A549 (cell line): ENCODE measurements at regions not wholly inside any gene's neighbourhood (a gene's known extent, or its start where the extent isn't known, plus 50 kb on each side); places are given as distances from the start of the nearest gene placed in this dataset.

ENCODE experiments used
- ATAC-seq, 2 experiments: fragments of 200-7000 bp in 1 of 2; fragments of >200 bp in 1 of 2; cut with Nextera tagmentation in 1 of 2; cut with Tn5 transposase in 1 of 2; 3 replicates each; pipeline versions ENCODE4 v1.8.0 to v1.9.1; 2018 to 2020; ENCODE audit warnings: mild to moderate bottlenecking in 1 of 2, moderate library complexity in 1 of 2
- CTCF ChIA-PET: fragments of 300-600 bp; sonication (Branson Sonifier 250); formaldehyde crosslinking; extraction: SDS; loops from one replicate; lab custom pipeline; 2021; ENCODE audit warnings: antibody characterized with exemption, inconsistent platforms; lab: Yijun Ruan, JAX
- POLR2A ChIA-PET: fragments of 350-600 bp; formaldehyde crosslinking; extraction: SDS; loops from one replicate; lab custom pipeline; 2021; ENCODE audit warnings: antibody characterized with exemption, inconsistent platforms; lab: Yijun Ruan, JAX
- DNase-seq, 2 experiments: peaks; one replicate each; pipeline versions ENCODE4 v3.0.0 to v3.0.0-alpha.2; 2011 to 2016; ENCODE audit warnings: low read depth in 1 of 2, low spot score in 1 of 2
- FAIRE-seq: peaks from 2 replicates; lab custom pipeline; 2011; peaks lifted over from hg19 to GRCh38; lab: Jason Lieb, UNC
- H3K27ac ChIP-seq, 2 experiments: fragments of >200 bp; sonication (Bioruptor Twin); formaldehyde crosslinking; 3 replicates each; pipeline ENCODE4 v1.5.1; 2016 to 2017
- H3K4me1 ChIP-seq: fragments of >200 bp; sonication (Bioruptor Twin); formaldehyde crosslinking; 3 replicates; pipeline ENCODE4 v1.6.1; 2016
- H3K4me2 ChIP-seq: fragments of >200 bp; sonication (Bioruptor Twin); formaldehyde crosslinking; 3 replicates; pipeline ENCODE4 v1.6.1; 2016
- H3K4me3 ChIP-seq: fragments of >200 bp; sonication (Bioruptor Twin); formaldehyde crosslinking; 3 replicates; pipeline ENCODE4 v1.5.1; 2016
- H3K9me3 ChIP-seq: fragments of >200 bp; sonication (Bioruptor Twin); formaldehyde crosslinking; 3 replicates; pipeline ENCODE4 v1.6.1; 2016
- BHLHE40 ChIP-seq: IDR thresholded peaks from 2 replicates; pipeline ENCODE4 v1.6.1; 2012; ENCODE audit warnings: low read depth, low read length, inconsistent platforms
- CBX2 ChIP-seq: fragments of 200-600 bp; sonication (generic); IDR thresholded peaks from 2 replicates; pipeline ENCODE4 v1.6.1; 2016; ENCODE audit warnings: low read depth, mild to moderate bottlenecking, borderline replicate concordance
- CEBPB ChIP-seq, 2 experiments: fragments of >200 bp in 1 of 2; sonication (Bioruptor Twin) in 1 of 2; formaldehyde crosslinking in 1 of 2; IDR thresholded peaks; 2 replicates each; pipeline ENCODE4 v1.6.1; 2012 to 2016
- CHD4 ChIP-seq: fragments of 200-600 bp; sonication (generic); IDR thresholded peaks from 2 replicates; pipeline ENCODE4 v1.6.1; 2016; ENCODE audit warnings: antibody characterized with exemption, mild to moderate bottlenecking, borderline replicate concordance
- E2F6 ChIP-seq: IDR thresholded peaks from 2 replicates; pipeline ENCODE4 v1.6.1; 2012; ENCODE audit warnings: low read depth, borderline replicate concordance
- EHMT2 ChIP-seq: fragments of 200-600 bp; sonication (generic); IDR thresholded peaks from 2 replicates; pipeline ENCODE4 v1.6.1; 2016; ENCODE audit warnings: antibody characterized with exemption, low read depth, mild to moderate bottlenecking, moderate library complexity
- ELK1 ChIP-seq: fragments of 150-350 bp; IDR thresholded peaks from 2 replicates; pipeline ENCODE4 v1.6.1; 2014; ENCODE audit warnings: low read depth, mild to moderate bottlenecking, low read length
- FOSB ChIP-seq: fragments of 250-450 bp; sonication (Bioruptor Pico); IDR thresholded peaks from 2 replicates; pipeline ENCODE4 v1.5.0; 2020; ENCODE audit warnings: mild to moderate bottlenecking, moderate library complexity
- FOSL2 ChIP-seq, 2 experiments: fragments of 450-650 bp in 1 of 2; fragments of >200 bp in 1 of 2; sonication (Bioruptor Twin) in 1 of 2; formaldehyde crosslinking; IDR thresholded peaks; 2 replicates each; pipeline versions ENCODE4 v1.5.0 to v1.6.1; 2016 to 2020; ENCODE audit warnings: mild to moderate bottlenecking in 1 of 2, moderate library complexity in 1 of 2
- FOXS1 ChIP-seq: fragments of 250-450 bp; sonication (Bioruptor Pico); IDR thresholded peaks from 2 replicates; pipeline ENCODE4 v1.5.0; 2020; ENCODE audit warnings: mild to moderate bottlenecking, moderate library complexity
- HEYL ChIP-seq: fragments of 250-450 bp; sonication (Bioruptor Pico); IDR thresholded peaks from 2 replicates; pipeline ENCODE4 v1.8.0; 2021; ENCODE audit warnings: mild to moderate bottlenecking, moderate library complexity
- HOXB5 ChIP-seq: fragments of 250-450 bp; sonication (Bioruptor Pico); IDR thresholded peaks from 2 replicates; pipeline ENCODE4 v1.5.0; 2020; ENCODE audit warnings: mild to moderate bottlenecking, moderate library complexity
- JUN ChIP-seq, 2 experiments: fragments of >200 bp; sonication (Bioruptor Twin); formaldehyde crosslinking; IDR thresholded peaks; 2 replicates in 1 of 2; 3 replicates in 1 of 2; pipeline ENCODE4 v1.6.1; 2016 to 2017
- JUNB ChIP-seq: fragments of >200 bp; sonication (Bioruptor Twin); formaldehyde crosslinking; IDR thresholded peaks from 2 replicates; pipeline ENCODE4 v1.6.1; 2016
- KDM5A ChIP-seq: fragments of 200-600 bp; sonication (generic); IDR thresholded peaks from 2 replicates; pipeline ENCODE4 v1.6.1; 2016; ENCODE audit warnings: antibody characterized with exemption, mild to moderate bottlenecking
- MYC ChIP-seq: IDR thresholded peaks from 2 replicates; pipeline ENCODE4 v1.6.1; 2012; ENCODE audit warnings: mild to moderate bottlenecking, inconsistent platforms, low read length, improper control_type of control experiment, borderline replicate concordance
- NFE2L2 ChIP-seq: fragments of 150-350 bp; conservative IDR thresholded peaks from 2 replicates; pipeline ENCODE4 v1.6.1; 2014; ENCODE audit warnings: low read length
- NPAS2 ChIP-seq: fragments of 250-450 bp; sonication (Bioruptor Pico); IDR thresholded peaks from 2 replicates; pipeline ENCODE4 v1.8.0; 2022; ENCODE audit warnings: mild to moderate bottlenecking, moderate library complexity, borderline replicate concordance
- NR3C1 ChIP-seq: fragments of >200 bp; sonication (Bioruptor Twin); formaldehyde crosslinking; IDR thresholded peaks from 3 replicates; pipeline ENCODE4 v1.6.1; 2017
- POLR2A ChIP-seq: IDR thresholded peaks from 2 replicates; pipeline ENCODE4 v1.6.1; 2012; ENCODE audit warnings: mild to moderate bottlenecking, low read length
- POLR2AphosphoS2 ChIP-seq: conservative IDR thresholded peaks from 2 replicates; pipeline ENCODE4 v1.6.1; 2012; ENCODE audit warnings: low read length, improper control_type of control experiment, inconsistent platforms
- RCOR1 ChIP-seq: fragments of 150-350 bp; IDR thresholded peaks from 2 replicates; pipeline ENCODE4 v1.6.1; 2014; ENCODE audit warnings: antibody characterized with exemption, low read length, low read depth
- REST ChIP-seq: fragments of 200-600 bp; sonication (generic); IDR thresholded peaks from 2 replicates; pipeline ENCODE4 v1.6.1; 2016; ENCODE audit warnings: antibody characterized with exemption, mild to moderate bottlenecking, moderate library complexity
- RNF2 ChIP-seq: fragments of 200-600 bp; sonication (generic); IDR thresholded peaks from 2 replicates; pipeline ENCODE4 v1.6.1; 2016; ENCODE audit warnings: low read depth, mild to moderate bottlenecking, antibody characterized with exemption, moderate library complexity, borderline replicate concordance
- USF2 ChIP-seq: fragments of 450-650 bp; IDR thresholded peaks from 2 replicates; pipeline ENCODE4 v1.6.1; 2014; ENCODE audit warnings: antibody characterized with exemption
- ZC3H11A ChIP-seq: fragments of 450-650 bp; IDR thresholded peaks from 2 replicates; pipeline ENCODE4 v1.6.1; 2014; ENCODE audit warnings: antibody characterized with exemption, mild to moderate bottlenecking
- ZSCAN20 ChIP-seq: fragments of 250-450 bp; sonication (Bioruptor Pico); IDR thresholded peaks from 2 replicates; pipeline ENCODE4 v1.8.0; 2022; ENCODE audit warnings: mild to moderate bottlenecking, moderate library complexity
- WGBS: methylation state at CpG from one replicate; pipeline ENCODE4 v1.1.6; 2017; ENCODE audit errors: missing lambda C conversion rate; 5-methylcytosine and 5-hydroxymethylcytosine counted together
- TF ChIP-seq, protein P1 (sequence below): fragments of >200 bp; sonication (Bioruptor Twin); formaldehyde crosslinking; IDR thresholded peaks from 3 replicates; pipeline ENCODE4 v1.6.1; 2016

GRCh38 chr16:56050916-56051315 is 140.4 kb upstream of the GNAO1 start:
- no peak for FAIRE-seq
- WGBS: 67% methylated on average over 4 of the region's 4 CpGs
- CTCF ChIA-PET: interaction anchor here (1.7 kb wide), 1 partner anchor 9 kb away, joined by 3 read pairs; no protein-coding TSS in a partner anchor

GRCh38 chr16:56048425-56049105 is 142.7 kb upstream of the GNAO1 start:
- CTCF ChIA-PET: interaction anchor here (0.9 kb wide), 1 partner anchor 270 kb away, joined by 3 read pairs; no protein-coding TSS in a partner anchor
- no peak for FAIRE-seq
- WGBS: 16% methylated on average over 6 of the region's 6 CpGs
- TF ChIP-seq FOSB (CRISPR knock-in tag) (no peak), RNF2 (no peak), RCOR1 (no peak), ZSCAN20 (CRISPR knock-in tag) (no peak), FOXS1 (CRISPR knock-in tag) (no peak), NPAS2 (CRISPR knock-in tag) (no peak), NFE2L2 (no peak), POLR2A (no peak), KDM5A (no peak), USF2 (no peak), JUN (IDR thresholded peaks at IDR 0.05) (no peak), BHLHE40 (no peak), ZC3H11A (no peak), FOSL2 (IDR thresholded peaks at IDR 0.05) (no peak), FOSL2 (CRISPR knock-in tag; IDR thresholded peaks at IDR 0.05) (no peak), REST (no peak), HEYL (CRISPR knock-in tag) (no peak)

More at GRCh38 chr16:56050916-56051315, 140.4 kb upstream of the GNAO1 start:
- no peak for ATAC-seq
- Histone ChIP-seq H3K9me3 (no peaks in the 10 kb centered on the region), H3K4me3 (no peak overlapping the region), H3K4me1 (no peaks in the 10 kb centered on the region), H3K4me2 (no peak overlapping the region), H3K27ac (no peak overlapping the region)
- POLR2A ChIA-PET: no interaction called here
- no peak for TF ChIP-seq NFE2L2
- TF ChIP-seq USF2: no peak
- TF ChIP-seq, protein P1, sequence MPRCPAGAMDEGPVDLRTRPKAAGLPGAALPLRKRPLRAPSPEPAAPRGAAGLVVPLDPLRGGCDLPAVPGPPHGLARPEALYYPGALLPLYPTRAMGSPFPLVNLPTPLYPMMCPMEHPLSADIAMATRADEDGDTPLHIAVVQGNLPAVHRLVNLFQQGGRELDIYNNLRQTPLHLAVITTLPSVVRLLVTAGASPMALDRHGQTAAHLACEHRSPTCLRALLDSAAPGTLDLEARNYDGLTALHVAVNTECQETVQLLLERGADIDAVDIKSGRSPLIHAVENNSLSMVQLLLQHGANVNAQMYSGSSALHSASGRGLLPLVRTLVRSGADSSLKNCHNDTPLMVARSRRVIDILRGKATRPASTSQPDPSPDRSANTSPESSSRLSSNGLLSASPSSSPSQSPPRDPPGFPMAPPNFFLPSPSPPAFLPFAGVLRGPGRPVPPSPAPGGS: no peak
- TF ChIP-seq HOXB5: no peak
- TF ChIP-seq NPAS2 (CRISPR knock-in tag): no peak
- TF ChIP-seq ELK1: no peak
- TF ChIP-seq JUN (IDR thresholded peaks at IDR 0.05): no peak
- no peak for TF ChIP-seq HEYL (CRISPR knock-in tag)
- no peak for TF ChIP-seq CEBPB (IDR thresholded peaks at IDR 0.05)
- TF ChIP-seq MYC: no peak
- TF ChIP-seq ZSCAN20 (CRISPR knock-in tag): no peak
- no peak for TF ChIP-seq POLR2AphosphoS2
- no peak for TF ChIP-seq KDM5A
- TF ChIP-seq CBX2: no peak
- no peak for TF ChIP-seq E2F6
- TF ChIP-seq NR3C1: no peak
- no peak for TF ChIP-seq JUNB
- no peak for TF ChIP-seq CHD4
- no peak for TF ChIP-seq EHMT2
- no peak for DNase-seq

More at GRCh38 chr16:56048425-56049105, 142.7 kb upstream of the GNAO1 start:
- POLR2A ChIA-PET: no interaction called here
- no peaks in the 10 kb centered on the region for H3K4me1 ChIP-seq
- H3K27ac ChIP-seq: no peak overlapping the region
- H3K9me3 ChIP-seq: no peaks in the 10 kb centered on the region
- no peak for DNase-seq
- no peak overlapping the region for H3K4me3 ChIP-seq
- H3K4me2 ChIP-seq: no peak overlapping the region
- no peak for ATAC-seq
